ENCODE measurements at regions not wholly inside any gene's neighbourhood (a gene's known extent, or its start where the extent isn't known, plus 50 kb on each side); places are given as distances from the start of the nearest gene placed in this dataset.

DNA sequence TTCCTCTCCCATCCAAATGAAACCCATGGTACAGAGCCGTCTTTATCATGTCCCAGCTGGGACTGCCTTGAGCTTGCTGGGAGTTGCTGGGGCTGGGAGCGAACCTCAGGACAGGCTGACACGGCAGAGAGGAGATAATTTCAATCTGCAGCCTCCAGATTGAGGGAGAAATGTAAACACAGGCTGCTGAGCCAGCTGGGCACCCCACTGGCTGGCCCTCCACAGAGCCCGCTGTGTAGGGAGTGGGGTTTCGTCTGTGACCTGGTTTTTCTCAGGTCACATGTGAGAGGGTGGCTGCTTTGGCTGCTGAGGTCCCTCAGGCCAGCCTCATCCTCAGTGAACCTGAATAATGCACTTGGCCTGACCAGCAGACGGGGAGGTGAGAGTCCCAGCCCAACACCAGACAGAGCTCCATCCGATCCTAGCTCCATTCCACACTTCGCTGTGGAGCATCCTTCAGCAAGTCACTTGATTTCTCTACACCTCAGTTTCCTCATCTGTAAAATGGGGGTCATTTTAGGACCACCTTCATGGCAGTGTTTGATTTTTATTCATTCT lies 121.6 kb upstream of the MRPS22 start:
- TF ChIP-seq GATA3 (IDR thresholded peaks at IDR 0.05; ENCODE audit: low read depth, low read length) (no peak), GATA2 (IDR thresholded peaks at IDR 0.05; ENCODE audit: low read depth, low read length) (no peak)

Data from SH-SY5Y (cell line).